Dedifferentiated amniotic fluid mesenchymal stem cell (primary cell): ENCODE measurements at regions not wholly inside any gene's neighbourhood (a gene's known extent, or its start where the extent isn't known, plus 50 kb on each side); places are given as distances from the start of the nearest gene placed in this dataset.
"Not testable (repeated sequence)": the region's sequence is repeated elsewhere in the genome, so short reads cannot be mapped to it uniquely, and the experiment has no call there.

Experiments
- DNase-seq: peaks from one replicate; pipeline ENCODE4 v3.0.0-alpha.2; 2016; ENCODE audit errors: extremely low spot score

DNA sequence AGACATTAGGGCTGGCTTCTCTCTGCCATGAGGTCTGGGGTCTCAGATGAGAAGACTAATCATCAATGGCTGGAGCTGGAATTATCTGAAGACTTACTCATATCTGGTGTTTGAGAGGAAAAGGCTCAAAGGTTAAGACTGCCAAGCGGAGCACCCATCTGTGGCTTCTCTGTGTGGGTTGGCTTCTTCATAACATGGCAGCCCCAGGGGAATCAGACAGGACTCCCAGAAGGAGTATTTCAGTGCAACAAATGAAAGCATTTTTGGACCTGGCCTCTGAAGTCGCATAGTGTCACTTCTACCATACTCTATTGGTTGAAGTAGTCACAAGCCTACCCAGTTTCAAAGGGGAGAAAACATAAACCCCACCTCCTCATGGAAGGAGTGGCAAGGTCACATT is 171.8 kb upstream of the KRR1 start:
- DNase-seq: no peak

DNA sequence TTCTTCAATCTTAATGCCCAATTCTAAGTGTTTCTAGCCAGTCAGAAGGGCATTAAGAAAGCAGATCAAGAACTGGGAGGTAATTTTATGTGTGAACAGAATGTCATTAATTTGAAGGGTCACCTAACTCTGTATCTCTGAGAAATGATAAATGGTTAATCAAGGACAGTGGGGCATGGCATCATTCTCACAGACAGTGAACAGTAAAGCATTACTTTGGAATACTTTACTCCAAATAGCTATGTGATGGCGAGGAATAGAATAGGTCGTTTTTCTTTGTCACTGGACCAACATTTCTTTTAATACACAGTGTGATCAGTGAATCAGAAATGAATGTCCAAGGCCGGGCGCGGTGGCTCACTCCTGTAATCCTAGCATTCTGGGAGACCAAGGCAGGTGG is 166.1 kb upstream of the KRR1 start:
- no peak for DNase-seq

GRCh38 chr12:75674393-75674792 is 163.0 kb upstream of the KRR1 start:
- no peak for DNase-seq

DNA sequence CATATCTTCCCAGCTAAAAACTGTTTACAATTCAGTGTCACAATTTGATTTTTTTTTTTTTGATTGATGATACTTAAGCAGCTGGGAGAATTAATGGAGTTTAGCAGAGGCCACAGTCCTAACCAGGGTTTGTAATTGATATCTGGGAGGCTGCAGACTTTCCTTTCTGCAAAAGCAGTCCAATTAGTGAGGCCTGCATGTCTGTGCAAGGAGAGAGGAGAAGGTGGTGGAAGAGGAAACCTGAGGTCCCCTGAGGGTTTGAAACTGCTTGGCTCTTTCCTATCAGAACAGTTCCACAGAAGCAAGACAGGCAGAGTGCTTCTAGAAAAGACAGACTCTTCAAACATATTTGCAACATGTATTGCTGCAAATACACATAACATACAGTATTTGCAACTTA is 160.8 kb upstream of the KRR1 start:
- DNase-seq: no peak

- no peak for DNase-seq
Observed at GRCh38 chr12:75670216-75670615, 158.8 kb upstream of the KRR1 start.

GRCh38 chr12:75666939-75667334 is 155.5 kb upstream of the KRR1 start:
- DNase-seq: peak; percentile 61

DNA sequence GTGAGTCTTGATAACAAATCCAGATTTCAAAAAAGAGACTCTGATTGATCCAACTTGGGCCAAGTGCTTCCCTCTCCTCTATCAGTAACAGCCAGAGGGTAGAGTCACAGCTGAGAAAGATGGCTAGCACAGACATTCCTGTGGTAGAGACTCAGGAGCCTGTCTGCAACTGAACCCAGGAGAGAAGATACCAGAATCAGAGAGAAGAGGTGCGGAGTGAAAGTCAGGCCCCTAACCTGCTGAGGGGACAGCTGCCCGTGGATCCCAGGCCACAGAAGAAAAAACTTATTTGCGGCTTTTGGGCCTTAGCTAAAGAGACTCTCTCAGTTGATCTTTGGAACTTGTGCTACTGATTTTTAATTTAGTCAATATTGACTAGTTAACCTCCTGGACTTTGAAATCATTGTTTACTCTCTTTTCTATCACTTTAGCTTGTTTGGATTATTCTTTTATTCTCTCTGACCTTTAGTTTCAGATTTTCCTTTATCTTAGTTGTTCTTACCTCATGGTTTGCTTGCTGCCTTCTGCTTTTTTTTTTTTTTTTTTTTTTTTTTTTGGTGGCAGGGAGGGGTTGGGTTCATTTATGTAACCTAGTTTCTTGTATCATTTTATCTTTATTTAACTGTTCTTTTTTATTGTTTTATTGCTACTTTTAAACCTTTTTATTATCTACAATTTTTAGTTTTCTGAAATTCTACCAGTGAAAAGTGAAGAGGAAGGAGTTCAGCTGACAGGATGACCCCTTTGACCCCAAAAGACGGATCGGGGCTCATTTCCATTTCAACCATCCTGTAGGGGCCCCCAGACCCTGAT is 154.9 kb upstream of the KRR1 start:
- DNase-seq: no peak

DNA sequence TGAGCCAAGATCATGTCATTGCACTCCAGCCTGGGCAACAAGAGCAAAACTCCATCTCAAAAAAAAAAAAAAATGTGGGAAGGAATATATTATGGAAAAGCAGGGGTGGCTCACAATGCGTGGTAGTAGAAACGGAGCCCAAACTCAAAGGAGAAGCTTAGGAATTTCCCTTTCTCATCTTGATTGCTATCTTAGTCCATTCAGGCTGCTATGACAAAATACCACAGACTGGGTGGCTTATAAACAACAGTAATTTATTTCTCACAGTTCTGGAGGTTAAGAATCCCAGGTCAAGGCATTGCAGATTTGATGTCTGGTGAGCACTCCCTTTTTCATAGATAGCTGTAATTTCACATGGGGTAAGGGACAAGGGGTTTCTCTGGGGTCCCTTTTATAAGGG is 153.8 kb upstream of the KRR1 start:
- DNase-seq: no peak

GRCh38 chr12:75662511-75663159 is 151.2 kb upstream of the KRR1 start:
- DNase-seq: no peak

DNA sequence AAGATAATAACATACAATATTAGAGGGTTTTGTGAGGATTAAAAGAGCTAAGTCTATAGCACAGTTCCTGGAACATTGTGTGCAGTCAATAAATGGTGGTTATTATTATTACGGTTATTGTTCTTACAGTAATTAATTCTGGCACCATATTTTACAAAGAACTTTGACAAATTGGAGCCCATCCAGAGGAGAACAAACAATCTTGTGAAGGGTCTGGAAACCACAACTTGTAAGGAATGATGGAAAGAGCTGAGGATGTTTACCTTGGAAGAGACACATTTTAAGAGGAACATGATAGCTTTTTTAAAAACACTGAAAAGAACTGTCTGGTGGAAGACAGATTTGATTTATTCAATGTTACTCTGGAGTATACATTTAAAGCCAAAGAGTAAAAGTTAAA is 150.5 kb upstream of the KRR1 start:
- no peak for DNase-seq

- no peak for DNase-seq
Observed at GRCh38 chr12:75660805-75661404, 149.5 kb upstream of the KRR1 start.

- peak; percentile 35 for DNase-seq
Observed at GRCh38 chr12:75660107-75660530, 148.7 kb upstream of the KRR1 start.

DNA sequence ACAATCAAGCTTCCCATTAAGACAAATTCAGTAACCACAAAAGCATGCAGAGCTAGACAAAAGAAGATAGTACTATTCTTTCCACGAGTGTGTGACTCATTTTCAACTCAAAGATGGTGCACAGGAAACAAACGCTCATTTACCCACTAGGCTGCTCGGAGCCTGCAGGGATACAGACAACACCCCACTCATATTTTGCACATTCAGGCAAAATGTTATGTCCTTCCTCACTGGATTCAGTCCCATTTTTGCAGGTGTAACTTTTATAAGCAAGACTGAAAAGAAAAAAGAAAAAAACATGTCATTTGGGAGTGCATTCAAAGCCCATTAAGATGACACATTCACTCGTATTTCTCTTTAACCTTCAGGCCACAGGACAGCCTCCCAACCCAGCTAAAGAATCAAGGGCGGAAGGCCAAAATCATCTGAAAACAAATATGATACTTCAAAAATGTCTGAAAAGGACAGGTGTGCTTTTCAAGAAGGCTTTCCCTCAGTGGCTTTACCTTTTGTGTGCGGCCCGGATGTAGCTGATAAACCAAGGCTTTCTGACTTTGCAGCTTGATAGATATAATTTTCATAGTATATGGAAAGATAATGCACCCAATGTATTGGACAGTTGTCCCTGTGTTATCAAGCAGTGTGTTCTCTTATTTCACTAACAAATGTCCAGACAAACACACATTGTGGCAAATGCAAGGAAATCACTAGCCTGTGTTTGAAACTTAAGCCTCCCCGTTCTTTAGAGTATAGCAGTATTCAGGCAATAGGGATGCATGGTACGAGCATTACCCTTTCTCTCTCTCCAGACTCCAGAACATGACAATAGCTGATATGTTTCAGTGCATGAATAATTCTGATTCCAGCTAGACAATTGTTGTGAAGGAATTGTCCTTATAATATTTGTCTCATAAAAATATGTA is 147.8 kb upstream of the KRR1 start:
- DNase-seq: peak; percentile 63

DNA sequence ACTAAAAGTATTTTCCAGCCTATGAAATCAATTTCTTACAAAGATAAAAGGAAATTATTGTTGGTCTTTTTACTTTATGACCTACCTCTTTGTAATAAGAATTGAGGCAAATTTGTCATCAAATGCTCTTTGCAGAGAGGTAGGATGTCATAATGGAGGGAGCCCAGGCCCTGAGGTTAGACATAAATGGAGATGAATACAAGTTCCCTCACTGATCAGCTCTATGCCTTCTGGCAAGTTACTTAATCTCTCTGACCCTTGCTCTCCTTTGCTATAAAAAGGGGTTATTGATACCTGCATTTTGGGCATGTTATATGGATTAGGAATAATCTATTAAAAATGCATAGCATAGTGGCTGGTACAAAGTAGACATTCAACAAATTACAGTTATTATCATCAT is 146.9 kb upstream of the KRR1 start:
- no peak for DNase-seq

DNA sequence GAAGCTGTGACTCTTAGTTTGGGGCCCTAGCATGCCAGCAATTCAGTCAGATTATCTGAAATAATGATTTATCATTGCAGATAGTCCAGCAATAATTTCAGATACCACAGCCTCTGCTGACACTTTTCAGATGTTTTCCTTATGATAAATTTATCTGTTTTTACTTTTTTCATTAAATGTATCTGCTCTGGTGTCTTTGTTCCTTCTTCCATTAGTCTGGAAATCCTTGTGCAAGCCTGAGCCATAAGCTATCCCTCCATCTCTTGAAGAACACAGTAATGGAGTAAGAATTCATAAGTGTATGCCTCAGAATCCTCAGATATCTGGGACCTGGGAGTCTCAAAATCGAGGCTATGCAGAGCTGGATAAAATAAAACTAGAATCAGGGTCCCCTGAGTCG is 146.4 kb upstream of the KRR1 start:
- no peak for DNase-seq

- DNase-seq: not testable (repeated sequence)
Observed at GRCh38 chr12:75657354-75657753, 145.9 kb upstream of the KRR1 start.

GRCh38 chr12:75656648-75657047 is 145.2 kb upstream of the KRR1 start:
- peak; percentile 90 for DNase-seq

DNA sequence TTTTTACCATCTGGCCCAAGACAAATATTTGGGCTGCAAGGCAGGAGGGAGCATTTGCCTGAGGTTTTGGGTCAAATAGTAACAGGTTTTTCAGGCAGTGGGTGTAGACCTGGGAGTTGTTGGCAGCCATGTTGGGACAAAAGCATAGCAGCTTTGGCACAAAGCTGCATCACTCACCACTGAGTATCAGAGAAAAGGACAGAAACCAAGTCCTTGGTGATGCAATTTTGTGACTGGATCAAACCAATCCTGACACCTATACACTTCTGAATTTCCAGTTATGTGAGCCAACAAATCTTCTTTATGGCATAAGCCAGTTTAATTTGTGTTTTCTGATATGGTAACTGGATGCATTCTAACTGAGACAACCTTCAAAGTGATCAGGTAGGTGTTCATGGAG is 144.8 kb upstream of the KRR1 start:
- no peak for DNase-seq

DNA sequence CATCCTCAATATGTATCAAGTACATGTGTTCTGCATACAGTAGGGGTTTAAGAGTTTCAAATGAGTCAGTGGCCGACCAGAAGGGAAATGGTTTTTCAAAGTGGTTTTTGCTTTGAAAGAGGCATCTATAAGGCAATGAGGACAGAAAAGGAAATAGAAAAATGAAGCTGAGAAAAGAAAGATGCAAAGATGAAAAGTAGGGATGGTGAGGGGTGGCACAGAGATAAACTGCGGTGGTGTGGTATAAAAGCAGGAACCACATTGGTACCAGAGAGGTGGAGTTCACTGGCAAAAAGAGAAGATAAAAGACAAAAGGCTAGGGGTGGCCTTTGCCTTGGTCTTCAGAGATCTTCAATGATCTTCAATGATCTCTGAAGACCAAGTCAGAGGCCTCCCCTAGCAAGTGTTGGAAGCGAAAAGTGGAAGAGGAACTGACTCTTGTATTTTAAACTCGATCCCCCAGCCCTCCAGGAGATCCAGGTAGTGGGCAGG is 144.0 kb upstream of the KRR1 start:
- no peak for DNase-seq

- no peak for DNase-seq
Observed at GRCh38 chr12:75651342-75651695, 139.9 kb upstream of the KRR1 start.

- DNase-seq: no peak
Observed at GRCh38 chr12:75650595-75651341, 139.4 kb upstream of the KRR1 start.
